HG03066 (cell line): ENCODE measurements at regions not wholly inside any gene's neighbourhood (a gene's known extent, or its start where the extent isn't known, plus 50 kb on each side); places are given as distances from the start of the nearest gene placed in this dataset.

Experiments
- ATAC-seq: cut with Tn5 transposase; IDR thresholded peaks from one replicate; pipeline ENCODE4 v1.9.1; 2021; ENCODE audit warnings: low read depth; ENCODE audit not compliant: unreplicated experiment

- ATAC-seq = no peak
Observed at GRCh38 chr5:5971203-5971602, 407.1 kb downstream of the MED10 start.

- no peak for ATAC-seq
Observed at GRCh38 chr5:5969942-5970483, 408.3 kb downstream of the MED10 start.

- ATAC-seq = no peak
Observed at GRCh38 chr5:5968981-5969380, 409.4 kb downstream of the MED10 start.

- ATAC-seq = no peak
Observed at GRCh38 chr5:5967944-5968343, 410.4 kb downstream of the MED10 start.

DNA sequence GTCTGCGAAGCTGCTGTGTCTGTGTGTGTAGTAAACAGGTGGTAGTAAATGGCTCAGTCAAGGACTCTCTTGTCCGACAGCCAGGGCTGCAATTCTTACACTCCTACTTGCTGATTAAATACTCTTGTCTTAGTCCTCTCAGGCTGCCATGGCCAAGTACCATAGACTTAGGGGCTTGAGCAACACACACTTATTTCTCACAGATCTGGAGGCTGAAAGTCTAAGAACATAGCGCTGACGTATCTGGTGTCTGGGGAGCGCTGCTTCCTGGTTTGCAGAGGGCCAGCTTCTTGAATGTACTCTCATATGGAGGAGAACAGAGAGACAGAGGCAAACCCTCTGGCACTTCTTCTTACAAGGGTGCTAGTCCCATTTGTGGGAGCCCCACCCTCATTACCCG, 411.0 kb downstream of the MED10 start:
- no peak for ATAC-seq

GRCh38 chr5:5965132-5965531, 413.2 kb downstream of the MED10 start:
- ATAC-seq = no peak

DNA sequence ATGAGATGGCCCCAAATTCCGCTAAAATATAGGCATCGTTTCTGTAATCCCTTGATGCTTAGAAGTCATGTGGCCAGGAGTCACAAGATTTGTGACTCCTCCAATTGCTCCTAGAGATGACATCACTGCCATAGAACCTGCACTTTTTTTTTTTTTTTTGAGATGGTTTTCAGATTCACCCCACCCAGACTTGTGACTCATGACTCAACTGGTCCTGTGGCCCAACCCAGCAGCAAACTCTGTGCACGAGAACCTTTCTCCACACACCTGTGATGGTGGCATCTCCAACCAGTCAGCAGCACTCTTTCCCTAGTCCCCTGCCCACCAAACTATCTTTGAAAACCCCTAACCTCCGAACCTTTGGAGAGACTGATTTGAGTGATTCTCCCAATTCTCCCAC, 414.0 kb downstream of the MED10 start:
- ATAC-seq = no peak

GRCh38 chr5:5957737-5958136, 420.6 kb downstream of the MED10 start:
- ATAC-seq = no peak

DNA sequence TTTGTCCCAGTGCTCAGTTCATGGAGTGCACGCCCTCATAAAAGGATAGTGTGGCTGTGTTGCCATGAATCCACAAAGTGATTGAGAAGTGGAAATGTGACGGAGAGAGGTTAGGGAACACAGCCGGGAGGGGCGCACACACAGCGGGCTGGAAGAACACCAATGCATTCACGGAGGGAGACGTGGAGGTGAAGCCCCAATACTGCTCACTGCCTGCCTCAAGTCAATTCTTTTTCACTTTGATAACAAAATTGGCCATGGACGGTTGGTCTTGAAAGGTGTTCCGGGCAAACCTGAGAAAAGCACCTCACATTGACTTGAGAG, 424.1 kb downstream of the MED10 start:
- no peak for ATAC-seq

DNA sequence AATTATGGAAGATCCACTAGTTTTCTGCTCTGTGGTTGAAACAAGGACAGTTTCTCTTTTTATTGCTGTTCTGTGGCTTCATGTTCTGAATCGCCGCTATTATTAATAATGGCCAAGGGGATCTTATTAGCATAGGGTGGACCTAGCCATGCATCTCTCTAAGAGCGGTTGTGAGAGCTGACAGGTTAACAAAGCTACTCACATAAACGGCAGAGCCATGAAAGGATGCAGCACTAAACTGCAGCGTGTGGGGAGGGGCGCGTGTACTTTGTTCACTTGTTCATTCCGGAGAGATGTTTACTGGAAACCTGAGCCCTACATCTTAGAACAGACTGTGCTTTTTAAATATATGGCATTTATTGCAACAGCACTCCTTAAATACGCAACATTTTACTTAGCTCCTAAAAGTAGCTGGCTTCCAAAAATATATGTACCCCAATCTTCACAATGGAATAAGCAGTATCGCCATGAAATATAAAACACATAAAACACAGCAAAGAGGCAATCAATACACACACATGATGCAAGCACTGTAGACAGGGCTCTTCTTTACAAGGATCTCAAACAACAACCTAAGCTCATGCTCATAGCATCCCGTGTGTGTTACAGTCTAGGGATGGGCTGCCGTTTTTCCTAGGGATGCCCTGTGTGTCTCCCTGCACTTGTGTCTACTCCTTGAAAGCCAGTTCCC, 424.6 kb downstream of the MED10 start:
- no peak for ATAC-seq

- ATAC-seq = no peak
Observed at GRCh38 chr5:5951953-5952352, 426.4 kb downstream of the MED10 start.

DNA sequence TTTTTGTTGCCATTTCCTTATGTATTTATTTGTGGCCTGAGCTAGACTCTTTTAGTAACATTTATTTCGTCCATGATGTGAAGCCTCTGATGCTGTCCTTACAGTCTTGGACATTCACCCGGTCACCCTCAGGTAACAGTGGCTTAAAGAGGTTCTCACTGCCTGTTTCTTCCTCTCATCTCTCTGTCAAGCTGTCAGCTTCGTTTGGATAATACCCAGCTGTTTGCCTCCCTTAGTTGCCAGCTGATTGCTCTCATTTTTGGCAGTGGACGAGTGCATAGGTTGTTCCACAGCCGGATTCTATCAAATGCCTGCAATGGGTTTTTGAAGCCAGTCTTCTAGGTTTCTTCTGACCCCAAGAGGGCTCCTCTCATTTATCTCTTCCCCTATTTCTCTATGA, 427.7 kb downstream of the MED10 start:
- ATAC-seq = no peak

GRCh38 chr5:5941486-5941885, 436.9 kb downstream of the MED10 start:
- no peak for ATAC-seq

- no peak for ATAC-seq
Observed at GRCh38 chr5:5939759-5940370, 438.5 kb downstream of the MED10 start.

DNA sequence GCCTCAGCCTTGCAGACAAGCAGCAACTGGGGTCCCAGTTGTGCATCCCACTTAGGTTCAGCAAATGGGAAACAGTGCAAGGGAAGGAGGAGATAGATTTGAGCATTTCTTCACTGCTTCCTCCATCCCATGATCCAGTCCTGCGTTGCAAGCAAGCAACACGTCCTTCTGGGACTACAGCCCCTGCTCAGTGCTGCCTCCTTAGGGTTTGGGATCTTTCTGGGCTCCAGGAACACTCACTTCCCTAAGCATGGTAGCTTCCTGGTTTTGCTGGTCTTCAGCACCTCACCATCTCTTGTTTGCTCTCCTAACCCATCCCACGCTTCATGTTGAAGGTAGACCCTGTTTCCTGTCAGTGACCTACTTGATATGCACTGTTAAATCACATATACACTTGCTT, 444.7 kb downstream of the MED10 start:
- ATAC-seq = no peak

DNA sequence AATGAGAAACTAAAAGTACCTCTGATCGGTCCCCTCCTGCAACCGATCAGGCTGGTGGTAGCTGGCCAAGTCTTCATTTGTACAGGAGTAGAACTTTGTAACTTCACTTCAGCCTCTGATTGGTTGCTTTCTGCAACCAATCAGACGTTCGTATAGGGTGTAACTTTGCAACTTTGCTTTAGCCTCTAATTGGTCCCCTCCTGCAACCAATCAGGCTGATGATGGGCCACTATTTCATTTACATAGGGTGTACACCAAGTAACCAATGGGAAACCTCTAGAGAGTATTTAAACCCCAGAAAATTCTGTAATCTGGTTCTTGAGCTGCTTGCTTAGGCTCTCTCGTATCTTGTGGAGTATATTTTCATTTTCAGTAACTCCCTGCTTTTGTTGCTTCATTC, 445.5 kb downstream of the MED10 start:
- no peak for ATAC-seq

GRCh38 chr5:5930561-5930960, 447.8 kb downstream of the MED10 start:
- ATAC-seq = no peak

GRCh38 chr5:5929291-5930020, 448.9 kb downstream of the MED10 start:
- ATAC-seq = no peak

DNA sequence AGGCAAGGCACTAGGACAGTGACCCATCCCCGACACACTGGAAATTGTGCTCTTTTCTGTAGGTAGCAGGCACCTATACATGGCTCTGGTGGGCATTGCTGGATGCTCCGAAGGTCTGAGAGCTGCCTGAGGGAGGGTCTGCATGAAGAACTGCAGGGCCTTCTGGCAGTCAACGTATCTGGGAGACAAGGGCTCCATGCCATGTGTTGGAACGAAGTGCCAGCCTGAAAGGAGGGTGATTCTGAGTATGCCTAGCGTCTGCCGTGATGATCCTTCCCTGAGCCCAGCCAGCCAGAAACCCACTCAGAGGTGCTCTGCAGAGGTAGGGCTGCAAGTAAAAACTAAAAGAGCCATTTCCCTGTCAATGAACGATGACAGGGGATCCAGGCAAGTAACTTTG, 453.2 kb downstream of the MED10 start:
- no peak for ATAC-seq

DNA sequence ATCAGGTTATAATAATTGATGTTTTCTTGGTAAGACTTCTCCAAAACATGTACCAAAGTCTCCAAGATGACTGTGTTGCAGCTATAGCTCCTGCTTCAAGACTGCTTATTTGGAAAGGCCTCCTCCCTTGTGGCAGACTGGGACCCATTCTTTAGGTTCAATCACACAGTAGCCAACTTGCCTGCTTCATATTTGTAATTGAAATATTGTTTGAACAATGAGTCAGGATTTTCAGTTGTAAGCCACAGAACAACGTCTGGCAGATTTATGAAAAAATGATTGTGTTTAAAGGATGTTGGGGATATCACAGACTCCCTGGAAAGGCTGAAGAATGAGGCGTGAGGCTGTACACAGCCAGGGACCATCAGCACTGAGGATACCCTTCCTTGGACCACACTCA, 458.9 kb downstream of the MED10 start:
- ATAC-seq = no peak

GRCh38 chr5:5906778-5907177, 471.6 kb downstream of the MED10 start:
- ATAC-seq = no peak

DNA sequence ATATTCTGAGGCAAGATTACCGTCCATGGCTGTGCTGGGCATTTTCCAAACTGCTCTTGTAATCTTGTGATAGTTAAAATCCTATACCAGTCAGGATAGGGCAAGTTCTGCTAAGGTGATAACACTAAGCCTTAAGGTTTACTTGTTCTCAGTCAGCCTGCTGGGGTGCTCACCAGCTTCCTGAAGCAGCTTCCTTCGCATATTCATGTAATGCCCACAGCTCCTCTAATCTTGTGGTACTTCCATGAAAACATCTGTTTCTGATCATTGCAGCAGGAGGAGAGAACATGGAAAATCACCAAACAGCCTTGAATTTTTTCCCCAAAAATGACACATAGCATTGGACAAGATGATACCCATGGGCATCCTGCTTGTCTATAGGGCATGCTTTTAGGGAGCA, 473.2 kb downstream of the MED10 start:
- no peak for ATAC-seq
